Spleen (tissue), 7 donors: ENCODE measurements at regions not wholly inside any gene's neighbourhood (a gene's known extent, or its start where the extent isn't known, plus 50 kb on each side); places are given as distances from the start of the nearest gene placed in this dataset.

ENCODE experiments used
- POLR2A ChIP-seq, 3 donors: fragments of 450-650 bp; IDR thresholded peaks; one replicate each; pipeline ENCODE4 v1.5.1; 2017; ENCODE audit warnings: antibody characterized with exemption in 3 of 3, mild to moderate bottlenecking in 1 of 3
- TF ChIP-seq, protein P1 (sequence below), 11 experiments: fragments of 200-600 bp in 7 of 11; fragments of 450-650 bp in 4 of 11; sonication (generic) in 4 of 11; IDR thresholded peaks in 8 of 11; conservative IDR thresholded peaks in 3 of 11; 1 replicate in 7 of 11; 2 replicates in 4 of 11; pipeline versions ENCODE4 v1.4.0 to v1.8.0; 2016 to 2021; ENCODE audit warnings: antibody characterized with exemption in 11 of 11, inconsistent platforms in 4 of 11, mild to moderate bottlenecking in 1 of 11
- donor health status: DM: no; HTN: no; CAD: no; lungs with moderate emphysema.
- donor health status: DM: no; HTN: no; CAD: no.
- donor health status: DM: no; HTN: no; CAD: no.

DNA sequence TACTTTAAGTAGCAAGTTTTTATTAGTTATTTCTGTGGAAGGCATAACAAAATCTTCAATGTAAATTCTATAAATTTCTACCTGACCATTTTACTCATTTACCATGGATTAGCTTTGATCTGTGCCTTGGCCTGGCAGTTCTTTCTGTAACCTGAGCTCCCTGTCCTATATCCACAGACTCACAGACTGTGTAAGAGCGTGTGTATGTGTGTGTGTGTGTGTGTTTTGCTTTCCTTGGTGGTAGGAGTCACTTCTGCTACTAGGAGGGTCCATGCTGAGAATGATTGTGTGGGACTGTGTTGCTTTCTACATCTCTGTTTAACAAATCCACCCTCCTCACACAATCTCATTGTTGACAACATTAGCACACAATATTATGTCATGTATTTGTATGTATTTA is 221.2 kb upstream of the PELI2 start:
- TF ChIP-seq, protein P1, sequence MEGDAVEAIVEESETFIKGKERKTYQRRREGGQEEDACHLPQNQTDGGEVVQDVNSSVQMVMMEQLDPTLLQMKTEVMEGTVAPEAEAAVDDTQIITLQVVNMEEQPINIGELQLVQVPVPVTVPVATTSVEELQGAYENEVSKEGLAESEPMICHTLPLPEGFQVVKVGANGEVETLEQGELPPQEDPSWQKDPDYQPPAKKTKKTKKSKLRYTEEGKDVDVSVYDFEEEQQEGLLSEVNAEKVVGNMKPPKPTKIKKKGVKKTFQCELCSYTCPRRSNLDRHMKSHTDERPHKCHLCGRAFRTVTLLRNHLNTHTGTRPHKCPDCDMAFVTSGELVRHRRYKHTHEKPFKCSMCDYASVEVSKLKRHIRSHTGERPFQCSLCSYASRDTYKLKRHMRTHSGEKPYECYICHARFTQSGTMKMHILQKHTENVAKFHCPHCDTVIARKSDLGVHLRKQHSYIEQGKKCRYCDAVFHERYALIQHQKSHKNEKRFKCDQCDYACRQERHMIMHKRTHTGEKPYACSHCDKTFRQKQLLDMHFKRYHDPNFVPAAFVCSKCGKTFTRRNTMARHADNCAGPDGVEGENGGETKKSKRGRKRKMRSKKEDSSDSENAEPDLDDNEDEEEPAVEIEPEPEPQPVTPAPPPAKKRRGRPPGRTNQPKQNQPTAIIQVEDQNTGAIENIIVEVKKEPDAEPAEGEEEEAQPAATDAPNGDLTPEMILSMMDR (IDR thresholded peaks at IDR 0.05 in 8 of 11, conservative IDR thresholded peaks at IDR 0.05 in 3 of 11) = no peak
- no peak for TF ChIP-seq POLR2A (IDR thresholded peaks at IDR 0.05)
